IMR-90 (cell line): ENCODE measurements at regions not wholly inside any gene's neighbourhood (a gene's known extent, or its start where the extent isn't known, plus 50 kb on each side); places are given as distances from the start of the nearest gene placed in this dataset.

Source experiments
- ATAC-seq: fragments of 200-7000 bp; cut with Tn5 transposase; 2 replicates; pipeline ENCODE4 v1.9.1; 2020; ENCODE audit warnings: low read depth, mild to moderate bottlenecking, moderate library complexity
- BruUV-seq: library from RNA; stranded (reverse); fragments of 400-500 nt; replicated peaks from 2 replicates; lab custom pipeline; 2021; lab: Mats Ljungman, UMichigan
- CTCF ChIA-PET: fragments of 300-600 bp; formaldehyde crosslinking; extraction: SDS; loops from one replicate; lab custom pipeline; 2021; ENCODE audit warnings: antibody characterized with exemption; lab: Yijun Ruan, JAX
- POLR2A ChIA-PET: fragments of 300-600 bp; sonication (Branson Sonifier 250); formaldehyde crosslinking; loops from one replicate; lab custom pipeline; 2022; ENCODE audit warnings: antibody characterized with exemption; ENCODE audit not compliant: unreplicated experiment; lab: Charles Lee
- DNase-seq: peaks from one replicate; pipeline ENCODE4 v3.0.0; 2013
- H2AFZ ChIP-seq: replicated peaks from 2 replicates; pipeline ENCODE3; 2013; ENCODE audit warnings: low read length, mild to moderate bottlenecking; ENCODE audit not compliant: poor library complexity
- H2AK5ac ChIP-seq: 2 replicates; pipeline ENCODE4 v1.6.1; 2013; ENCODE audit warnings: low read depth, low read length, inconsistent platforms
- H2AK9ac ChIP-seq: replicated peaks from 2 replicates; pipeline ENCODE3; 2013; ENCODE audit warnings: mild to moderate bottlenecking, low read depth, low read length, moderate library complexity; ENCODE audit not compliant: poor library complexity
- H2BK120ac ChIP-seq: 2 replicates; pipeline ENCODE4 v1.6.1; 2013; ENCODE audit warnings: low read depth, low read length, inconsistent platforms
- H2BK15ac ChIP-seq: 3 replicates; pipeline ENCODE4 v1.6.1; 2013; ENCODE audit warnings: low read depth, low read length, inconsistent platforms
- H2BK20ac ChIP-seq: 2 replicates; pipeline ENCODE4 v1.6.1; 2013; ENCODE audit warnings: low read depth, mild to moderate bottlenecking, inconsistent platforms, low read length, moderate library complexity
- H2BK5ac ChIP-seq: 2 replicates; pipeline ENCODE4 v1.6.1; 2013; ENCODE audit warnings: mild to moderate bottlenecking, low read depth, low read length, inconsistent platforms; ENCODE audit not compliant: poor library complexity, severe bottlenecking
- H3K14ac ChIP-seq: replicated peaks from 2 replicates; pipeline ENCODE4 v1.6.1; 2013; ENCODE audit warnings: low read depth, low read length, inconsistent platforms
- H3K18ac ChIP-seq: 2 replicates; pipeline ENCODE4 v1.6.1; 2013; ENCODE audit warnings: low read depth, low read length, control low read depth
- H3K23ac ChIP-seq: 2 replicates; pipeline ENCODE4 v1.6.1; 2013; ENCODE audit warnings: low read depth, low read length, inconsistent platforms
- H3K27ac ChIP-seq: 2 replicates; pipeline ENCODE4 v1.5.1; 2013; ENCODE audit warnings: mild to moderate bottlenecking, control low read depth, low read length; ENCODE audit not compliant: insufficient read depth
- H3K27me3 ChIP-seq: 2 replicates; pipeline ENCODE4 v1.6.1; 2013; ENCODE audit warnings: low read length; ENCODE audit not compliant: control insufficient read depth, insufficient read depth
- H3K36me3 ChIP-seq: 2 replicates; pipeline ENCODE4 v1.6.1; 2013; ENCODE audit warnings: low read length, mixed read lengths; ENCODE audit not compliant: control insufficient read depth, insufficient read depth
- H3K4ac ChIP-seq: 2 replicates; pipeline ENCODE4 v1.6.1; 2013; ENCODE audit warnings: low read depth, low read length, inconsistent platforms
- H3K4me1 ChIP-seq: 2 replicates; pipeline ENCODE4 v1.6.1; 2013; ENCODE audit warnings: low read length, mixed read lengths; ENCODE audit not compliant: control insufficient read depth, insufficient read depth
- H3K4me2 ChIP-seq: 2 replicates; pipeline ENCODE4 v1.6.1; 2013; ENCODE audit warnings: low read depth, mild to moderate bottlenecking, control low read depth, low read length, moderate library complexity
- H3K4me3 ChIP-seq: 2 replicates; pipeline ENCODE4 v1.5.1; 2013; ENCODE audit warnings: low read depth, mild to moderate bottlenecking, control low read depth, low read length, moderate library complexity; ENCODE audit not compliant: insufficient read depth
- H3K56ac ChIP-seq: 2 replicates; pipeline ENCODE4 v1.6.1; 2013; ENCODE audit warnings: low read length, inconsistent platforms; ENCODE audit not compliant: insufficient read depth; ENCODE audit errors: extremely low read depth
- H3K79me1 ChIP-seq, 2 experiments: 2 replicates each; pipeline ENCODE4 v1.6.1; 2013; ENCODE audit warnings: low read length in 2 of 2, inconsistent platforms in 1 of 2, low read depth in 1 of 2
- H3K9ac ChIP-seq: 2 replicates; pipeline ENCODE4 v1.6.1; 2013; ENCODE audit warnings: low read depth, low read length, control low read depth
- H3K9me1 ChIP-seq: 2 replicates; pipeline ENCODE4 v1.6.1; 2013; ENCODE audit warnings: low read length, inconsistent platforms; ENCODE audit not compliant: insufficient read depth
- H3K9me3 ChIP-seq: 2 replicates; pipeline ENCODE4 v1.6.1; 2013; ENCODE audit warnings: low read length; ENCODE audit not compliant: control insufficient read depth, insufficient read depth
- H4K20me1 ChIP-seq: 2 replicates; pipeline ENCODE4 v1.6.1; 2013; ENCODE audit warnings: low read length, inconsistent platforms; ENCODE audit not compliant: insufficient read depth
- H4K5ac ChIP-seq: 2 replicates; pipeline ENCODE4 v1.6.1; 2013; ENCODE audit warnings: mild to moderate bottlenecking, low read depth, low read length, control low read depth
- H4K8ac ChIP-seq, 2 experiments: 2 replicates each; pipeline ENCODE4 v1.6.1; 2013; ENCODE audit warnings: low read depth in 2 of 2, low read length in 2 of 2, control low read depth in 1 of 2, inconsistent platforms in 1 of 2
- H4K91ac ChIP-seq: 2 replicates; pipeline ENCODE4 v1.6.1; 2013; ENCODE audit warnings: low read depth, low read length, inconsistent platforms; ENCODE audit not compliant: insufficient read depth
- BHLHE40 ChIP-seq: fragments of 150-350 bp; IDR thresholded peaks from 2 replicates; pipeline ENCODE4 v1.6.1; 2016; ENCODE audit warnings: mild to moderate bottlenecking, low read depth, low read length
- CHD1 ChIP-seq: IDR thresholded peaks from 2 replicates; pipeline ENCODE4 v1.6.1; 2012; ENCODE audit warnings: low read depth, low read length, improper control_type of control experiment
- FOS ChIP-seq: fragments of 150-350 bp; IDR thresholded peaks from 2 replicates; pipeline ENCODE4 v1.6.1; 2016; ENCODE audit warnings: low read depth, low read length
- MAZ ChIP-seq: IDR thresholded peaks from 2 replicates; pipeline ENCODE4 v1.6.1; 2012; ENCODE audit warnings: low read depth, mild to moderate bottlenecking, low read length, improper control_type of control experiment, moderate library complexity, borderline replicate concordance
- NFE2L2 ChIP-seq: fragments of 150-350 bp; IDR thresholded peaks from 2 replicates; pipeline ENCODE4 v1.6.1; 2016; ENCODE audit warnings: low read depth, mild to moderate bottlenecking, low read length
- POLR2A ChIP-seq: IDR thresholded peaks from 2 replicates; pipeline ENCODE4 v1.6.1; 2012; ENCODE audit warnings: mild to moderate bottlenecking, low read depth, low read length
- RCOR1 ChIP-seq: IDR thresholded peaks from 2 replicates; pipeline ENCODE4 v1.6.1; 2012; ENCODE audit warnings: mild to moderate bottlenecking, low read length, improper control_type of control experiment; ENCODE audit not compliant: insufficient replicate concordance
- RFX5 ChIP-seq: IDR thresholded peaks from 2 replicates; pipeline ENCODE4 v1.8.0; 2012; ENCODE audit warnings: low read depth, mild to moderate bottlenecking, low read length, moderate library complexity
- SMC3 ChIP-seq: fragments of 150-350 bp; IDR thresholded peaks from 2 replicates; pipeline ENCODE4 v1.6.1; 2016; ENCODE audit warnings: low read depth, mild to moderate bottlenecking, antibody characterized with exemption, low read length, moderate library complexity
- USF2 ChIP-seq: fragments of 150-350 bp; IDR thresholded peaks from 2 replicates; pipeline ENCODE4 v1.6.1; 2017; ENCODE audit warnings: mild to moderate bottlenecking, antibody characterized with exemption, low read length, low read depth
- WGBS, 2 experiments: methylation state at CpG; one replicate each; pipeline versions ENCODE4 v1.1.5 to v1.1.7; 2013; ENCODE audit warnings: missing lambda C conversion rate in 2 of 2; ENCODE audit not compliant: insufficient read length in 1 of 2; ENCODE audit errors: extremely low coverage in 2 of 2; 5-methylcytosine and 5-hydroxymethylcytosine counted together
- dilution Hi-C: fragments of 300-500 bp; cut with HindIII; formaldehyde crosslinking; loops from one replicate; pipeline ENCODE4 v1.14.3; 2018; ENCODE audit warnings: low sequenced_read_pairs; ENCODE audit not compliant: unreplicated experiment
- in situ Hi-C: fragments of 300-500 bp; cut with MboI; formaldehyde crosslinking; loops from 3 replicates; pipeline ENCODE4 v1.14.3; 2019; ENCODE audit warnings: low sequenced_read_pairs, inconsistent platforms, mixed read lengths
- intact Hi-C: fragments of 100-400 bp; cut with micrococcal nuclease; formaldehyde crosslinking; loops from 2 replicates; pipeline ENCODE4 v1.10.0; 2022

- H3K27ac ChIP-seq, result no peak overlapping the region
- intact Hi-C loops (no loop called here), dilution Hi-C loops (no loop called here), in situ Hi-C loops (no loop called here)
- H2BK20ac ChIP-seq, result no peak overlapping the region
- H4K91ac ChIP-seq, result no peak overlapping the region
- ATAC-seq (no peak), DNase-seq (no peak)
- H4K8ac ChIP-seq, result no peak overlapping the region
- no peak overlapping the region for H3K4ac ChIP-seq
- H2AK9ac ChIP-seq, result no peak overlapping the region
- H2BK120ac ChIP-seq, result no peak overlapping the region
- H3K4me1 ChIP-seq, result no peaks in the 10 kb centered on the region
- H3K9me3 ChIP-seq, result peaks cover 5% of the 10 kb centered on the region
- no peaks in the 10 kb centered on the region for H3K27me3 ChIP-seq
- H3K23ac ChIP-seq, result no peak overlapping the region
- H2BK15ac ChIP-seq, result no peak overlapping the region
- no peak overlapping the region for H2AFZ ChIP-seq
- no peaks in the 10 kb centered on the region for H3K79me1 ChIP-seq
- no peak overlapping the region for H2AK5ac ChIP-seq
- H2BK5ac ChIP-seq, result no peak overlapping the region
- H3K4me3 ChIP-seq, result no peak overlapping the region
- no peak overlapping the region for H3K9ac ChIP-seq
- H4K5ac ChIP-seq, result no peak overlapping the region
- H3K36me3 ChIP-seq, result no peaks in the 10 kb centered on the region
- H3K14ac ChIP-seq, result no peak overlapping the region
- TF ChIP-seq RCOR1, result no peak
- no peak for TF ChIP-seq BHLHE40
- no peak for TF ChIP-seq POLR2A
- TF ChIP-seq CHD1, result no peak
- no peak for TF ChIP-seq RFX5
- no peak for TF ChIP-seq USF2
- TF ChIP-seq MAZ, result no peak
- TF ChIP-seq FOS, result no peak
- TF ChIP-seq NFE2L2, result no peak
- TF ChIP-seq SMC3, result no peak
- CTCF ChIA-PET, result no interaction called here
- WGBS, 2 experiments, result no CpG with 5 or more reads among the region's 2 CpGs
- H3K9me1 ChIP-seq, result no peaks in the 10 kb centered on the region
- H3K18ac ChIP-seq, result no peak overlapping the region
- no peak overlapping the region for H3K4me2 ChIP-seq
- H4K20me1 ChIP-seq, result no peaks in the 10 kb centered on the region
- H3K56ac ChIP-seq, result no peak overlapping the region
- BruUV-seq, result no TSS peak
- POLR2A ChIA-PET, result no interaction called here
These were observed 186.1 kb downstream of the OTOL1 start for GRCh38 chr3:161682715-161683114.
